T-helper 22 cell (primary cell): ENCODE measurements at regions not wholly inside any gene's neighbourhood (a gene's known extent, or its start where the extent isn't known, plus 50 kb on each side); places are given as distances from the start of the nearest gene placed in this dataset.

Source experiments
- DNase-seq: peaks from one replicate; pipeline ENCODE4 v3.0.0-alpha.2; 2020; ENCODE audit warnings: low read depth

DNA sequence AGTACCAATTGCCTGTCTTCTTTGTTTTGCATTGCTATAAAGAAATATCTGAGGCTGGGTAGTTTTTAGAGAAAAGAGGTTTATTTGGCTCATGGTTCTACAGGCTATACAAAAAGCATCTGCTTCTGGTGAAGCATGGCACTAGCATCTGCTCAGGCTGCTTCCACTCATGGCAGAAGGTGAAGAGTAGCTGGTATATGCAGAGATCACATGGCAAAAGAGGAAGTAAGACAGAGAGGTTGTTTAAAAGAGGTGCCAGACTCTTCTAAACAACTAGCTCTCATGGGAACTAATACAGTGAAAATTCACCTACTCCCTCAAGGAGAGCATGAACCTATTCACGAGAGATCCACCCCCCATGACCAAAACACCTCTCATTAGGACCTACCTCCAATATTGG lies 56.7 kb upstream of the GUCA2B start:
- no peak for DNase-seq

DNA sequence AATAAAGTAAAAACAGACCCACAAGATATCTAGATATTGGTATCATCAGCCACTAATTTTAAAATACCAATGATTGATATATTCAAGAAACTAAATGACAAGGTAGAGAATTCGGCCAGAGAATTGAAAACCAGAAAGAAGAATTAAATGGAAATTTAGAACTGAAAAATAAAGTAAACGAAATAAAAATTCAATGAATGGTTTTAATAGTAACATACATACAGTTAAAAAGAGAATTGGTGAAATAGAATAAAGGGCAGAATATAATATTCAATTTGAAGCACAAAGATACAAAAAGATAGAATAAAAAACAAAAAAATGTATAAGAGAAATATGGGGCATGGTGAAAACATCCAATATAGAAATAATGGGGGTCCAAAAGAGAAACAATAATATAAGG lies 64.0 kb upstream of the GUCA2B start:
- no peak for DNase-seq

DNA sequence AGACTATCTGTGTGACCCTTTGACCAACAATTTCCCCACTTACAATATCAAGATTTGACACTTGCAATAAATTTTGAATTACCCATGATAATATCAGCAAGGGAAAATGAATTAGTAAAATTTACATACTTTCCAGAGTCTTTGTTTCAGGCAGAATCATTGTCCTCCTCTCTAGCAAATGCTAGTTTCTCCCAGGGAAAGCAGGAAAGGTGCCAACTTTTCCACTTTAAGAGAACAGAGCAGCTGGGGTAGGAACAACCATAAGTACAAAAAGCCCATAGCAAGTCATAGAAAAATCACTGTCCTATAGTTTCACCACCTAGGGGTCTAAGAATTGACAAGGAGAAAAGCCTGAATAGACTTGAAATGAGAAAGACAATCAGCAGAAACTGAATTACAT lies 67.1 kb upstream of the GUCA2B start:
- DNase-seq: no peak

DNA sequence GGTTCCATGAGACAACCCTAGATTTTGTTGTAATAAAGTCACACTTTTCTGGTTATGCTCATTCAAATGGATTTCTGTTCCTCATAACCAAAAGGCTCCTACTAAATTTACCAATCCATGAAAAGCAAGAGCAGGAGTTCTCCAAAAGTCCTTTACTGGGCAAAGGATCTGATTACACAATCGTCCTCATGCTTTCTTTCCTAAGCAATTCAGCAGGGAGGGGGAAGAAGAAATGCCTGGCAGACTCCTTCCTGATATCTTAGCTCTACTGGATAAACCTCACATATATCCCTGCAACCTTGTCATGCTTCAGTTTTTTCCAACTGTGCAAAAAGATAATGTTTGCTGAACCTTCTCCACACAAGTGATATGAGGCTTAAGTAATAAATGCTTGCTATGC lies 67.6 kb upstream of the GUCA2B start:
- no peak for DNase-seq

DNA sequence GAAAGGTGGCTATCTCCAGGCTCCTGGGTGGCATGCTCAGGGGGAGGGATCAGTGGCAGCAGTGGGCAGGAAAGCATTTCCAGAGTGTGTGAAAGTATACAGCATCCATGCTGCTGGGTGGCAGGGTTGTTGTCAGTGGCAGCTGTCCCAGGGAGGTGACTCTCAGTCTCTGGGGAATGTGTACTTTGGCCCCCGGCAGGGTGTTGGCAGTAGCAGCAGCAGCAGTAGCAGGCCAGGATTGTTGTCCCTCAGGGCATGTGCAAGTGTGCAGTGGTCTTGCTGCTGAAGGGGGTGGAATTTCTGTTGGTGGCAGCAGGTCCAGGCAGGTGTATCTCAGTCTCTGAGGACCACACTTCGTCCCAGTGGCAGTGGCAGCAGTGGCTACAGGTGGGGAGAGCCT lies 71.7 kb upstream of the GUCA2B start:
- no peak for DNase-seq

DNA sequence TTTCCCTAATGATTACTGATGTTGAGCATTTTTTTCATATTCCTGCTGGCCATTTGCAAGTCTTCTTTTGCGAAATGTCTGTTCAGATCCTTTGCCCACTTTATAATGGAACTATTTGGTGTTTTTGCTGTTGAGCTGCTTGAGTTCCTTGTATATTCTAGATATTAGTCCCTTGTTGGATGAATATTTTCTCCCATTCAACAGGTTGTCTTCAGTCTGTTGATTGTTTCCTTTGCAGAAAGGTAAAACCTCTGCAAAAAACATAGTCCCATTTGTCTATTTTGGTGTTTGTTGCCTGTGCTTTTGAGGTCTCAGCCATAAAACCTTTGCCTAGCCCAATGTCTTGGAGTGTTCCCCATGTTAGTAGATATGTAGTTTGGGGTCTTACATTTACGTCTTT lies 78.0 kb upstream of the GUCA2B start:
- DNase-seq: no peak

DNA sequence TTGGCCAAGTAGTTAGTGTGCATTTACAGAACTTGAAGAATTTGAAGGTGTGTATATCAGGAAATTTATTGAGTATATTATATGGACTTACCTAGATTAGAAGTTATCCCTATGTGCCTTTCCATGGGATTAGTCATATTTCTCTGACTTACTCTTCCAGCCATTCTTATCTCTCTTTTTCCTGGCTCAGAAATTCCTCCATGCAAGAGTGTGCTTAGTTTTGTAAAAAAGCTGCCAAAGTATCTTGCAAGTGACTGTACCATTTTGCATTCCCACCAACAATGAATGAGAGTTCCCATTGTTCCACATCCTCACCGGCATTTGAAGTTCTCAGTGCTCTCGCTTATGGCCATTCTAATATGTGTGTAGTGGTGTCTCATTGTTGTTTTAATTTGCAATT lies 82.2 kb upstream of the GUCA2B start:
- no peak for DNase-seq

DNA sequence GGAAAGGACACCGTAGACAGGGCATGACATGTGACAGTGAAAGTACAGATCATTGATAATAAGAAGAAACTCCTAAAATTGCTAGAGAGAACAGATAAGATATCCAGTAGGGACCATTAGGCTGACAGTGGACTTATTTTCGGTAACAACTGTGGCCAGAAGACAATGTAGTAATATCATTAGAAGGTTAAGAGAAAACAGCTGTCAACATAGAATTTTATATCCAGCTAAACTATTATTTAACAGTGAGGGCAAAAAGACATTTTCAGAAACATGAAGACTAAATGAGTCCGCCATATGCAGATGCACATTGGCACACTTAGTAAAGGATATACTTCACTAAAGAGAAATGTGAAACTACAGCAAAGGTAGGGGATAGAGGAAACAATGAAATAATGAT lies 95.4 kb upstream of the GUCA2B start:
- DNase-seq: no peak

DNA sequence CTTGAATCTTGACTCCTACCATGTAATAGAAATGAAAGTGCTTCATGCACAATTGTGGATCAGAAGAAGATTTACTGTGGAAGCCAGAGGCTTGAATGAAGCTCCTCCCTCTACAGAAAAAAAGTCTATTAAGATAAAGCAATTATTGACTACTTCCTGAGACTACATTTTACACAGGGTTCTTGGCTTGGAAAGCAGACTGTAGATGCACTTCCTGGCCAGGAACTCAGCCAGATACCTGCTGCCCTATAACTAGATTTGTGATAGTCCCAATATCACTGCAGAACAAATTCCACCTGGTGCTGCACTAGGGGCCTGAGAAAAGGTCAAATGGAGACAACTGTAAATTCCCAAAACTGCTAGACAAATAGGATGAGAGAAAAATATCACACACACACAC lies 96.8 kb upstream of the GUCA2B start:
- DNase-seq: no peak

DNA sequence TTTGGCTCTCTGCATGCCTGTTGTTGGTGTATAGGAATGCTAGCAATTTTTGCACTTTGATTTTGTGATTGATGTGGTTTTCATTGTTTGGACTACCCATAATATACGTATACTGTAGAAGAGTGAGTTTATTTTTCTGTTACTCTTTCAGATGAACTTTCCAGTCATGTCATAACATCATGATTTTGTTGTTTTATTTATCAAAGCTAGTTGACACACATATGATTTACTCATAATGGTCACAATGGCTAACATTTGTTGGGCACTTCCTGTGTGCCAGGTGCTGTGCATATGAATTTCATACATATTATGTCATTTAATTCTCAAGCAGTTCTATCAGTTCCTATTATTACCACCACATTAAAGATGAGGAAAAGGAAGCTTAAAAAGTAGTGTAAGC lies 98.1 kb upstream of the GUCA2B start:
- no peak for DNase-seq

DNA sequence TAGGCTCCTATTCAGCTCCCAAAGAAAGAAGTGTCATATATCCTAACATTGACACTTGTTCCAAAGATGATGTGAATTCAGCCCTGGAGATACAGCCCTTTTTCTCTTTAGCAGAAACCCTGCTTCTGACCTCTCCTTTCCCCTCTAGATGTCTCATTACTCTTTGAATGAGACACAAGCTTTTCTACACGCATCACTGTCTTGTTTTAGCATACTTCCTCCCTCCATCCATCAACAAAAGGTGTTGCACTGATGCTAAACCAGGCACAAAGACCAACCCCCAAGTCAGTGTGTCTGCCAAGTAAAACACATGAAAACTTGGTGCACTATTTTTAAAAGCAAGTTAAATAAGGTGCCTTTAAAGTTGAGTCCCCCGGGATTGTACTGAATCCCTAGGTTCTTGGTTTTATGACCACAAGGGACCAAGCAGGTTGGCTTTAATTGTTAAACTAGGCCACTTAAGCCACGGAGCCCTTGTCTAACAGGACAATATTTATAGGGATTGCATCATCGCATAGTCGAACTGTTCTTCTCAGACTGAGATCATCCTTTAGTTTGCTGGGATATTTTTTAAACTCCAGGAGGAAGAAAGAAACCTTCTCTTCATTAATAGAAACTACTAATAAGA lies 101.0 kb upstream of the GUCA2B start:
- no peak for DNase-seq

DNA sequence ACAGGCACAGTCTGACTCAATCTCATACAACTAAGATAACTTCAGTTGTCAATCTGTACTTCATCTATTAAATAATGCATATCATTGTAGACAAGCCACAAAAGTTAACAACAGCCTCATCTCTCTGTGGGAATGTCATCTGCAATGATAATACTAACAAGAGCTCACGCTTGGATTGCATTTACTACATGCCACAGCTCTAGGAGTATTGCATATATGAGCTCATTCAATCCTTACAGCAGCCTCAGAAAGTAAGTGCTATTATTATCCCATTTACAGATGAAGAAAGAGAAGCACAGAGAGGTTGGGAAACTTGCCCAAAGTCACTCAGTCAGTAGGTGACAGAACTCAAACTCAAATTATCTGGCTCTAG lies 105.7 kb upstream of the GUCA2B start:
- DNase-seq: no peak

DNA sequence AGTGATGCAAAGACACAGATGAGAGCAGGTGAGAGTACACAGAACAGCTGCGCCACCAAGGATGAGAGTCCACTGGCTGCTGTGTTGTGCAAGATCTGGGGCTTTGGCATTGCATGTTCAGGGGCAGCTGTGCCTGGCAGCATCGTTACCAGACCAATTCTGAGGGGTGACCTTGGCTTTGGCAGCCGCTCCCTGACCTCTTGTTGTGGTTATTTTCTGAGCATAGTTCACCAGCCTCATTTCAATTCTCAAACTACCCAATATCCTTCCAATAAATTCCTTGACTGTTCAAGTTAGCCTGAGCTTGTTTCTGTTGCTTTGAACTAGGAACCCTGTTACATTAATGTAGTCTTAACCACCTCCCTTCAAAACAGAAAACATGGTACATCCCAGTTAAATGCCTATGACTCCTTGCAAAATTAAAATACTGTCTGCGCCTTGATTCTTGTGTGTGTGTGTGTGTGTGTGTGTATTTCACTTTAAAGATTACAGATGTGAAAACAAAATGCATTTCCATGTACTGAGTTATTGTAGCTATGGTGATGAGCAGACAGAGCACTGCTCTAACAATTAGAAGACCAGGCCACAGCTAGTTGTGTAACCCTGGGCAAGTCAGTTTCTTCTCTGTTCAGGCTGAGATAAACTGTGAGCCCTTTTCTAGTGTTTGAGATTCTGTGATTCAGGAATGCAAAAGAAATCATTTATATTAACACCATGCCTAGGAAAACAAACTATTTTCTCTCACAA lies 106.3 kb upstream of the GUCA2B start:
- no peak for DNase-seq

DNA sequence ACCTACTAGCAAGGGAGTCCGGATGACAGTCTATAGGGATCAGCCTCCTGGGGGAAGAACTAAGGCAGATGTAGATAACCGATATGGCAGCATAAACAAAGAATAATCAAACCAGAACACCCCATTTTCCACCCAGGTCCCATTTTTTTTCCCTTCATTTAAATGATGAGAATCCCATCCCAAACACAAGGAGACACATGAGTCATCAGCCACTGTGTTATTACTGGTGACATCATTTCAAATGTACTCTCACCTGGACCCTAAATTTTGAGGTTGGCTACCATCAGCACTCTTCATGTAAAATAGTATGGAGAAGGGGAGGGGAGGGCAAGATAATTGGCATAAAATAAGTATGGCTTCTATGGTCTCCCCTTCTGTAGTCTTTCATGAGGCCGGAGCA lies 108.9 kb upstream of the GUCA2B start:
- no peak for DNase-seq

DNA sequence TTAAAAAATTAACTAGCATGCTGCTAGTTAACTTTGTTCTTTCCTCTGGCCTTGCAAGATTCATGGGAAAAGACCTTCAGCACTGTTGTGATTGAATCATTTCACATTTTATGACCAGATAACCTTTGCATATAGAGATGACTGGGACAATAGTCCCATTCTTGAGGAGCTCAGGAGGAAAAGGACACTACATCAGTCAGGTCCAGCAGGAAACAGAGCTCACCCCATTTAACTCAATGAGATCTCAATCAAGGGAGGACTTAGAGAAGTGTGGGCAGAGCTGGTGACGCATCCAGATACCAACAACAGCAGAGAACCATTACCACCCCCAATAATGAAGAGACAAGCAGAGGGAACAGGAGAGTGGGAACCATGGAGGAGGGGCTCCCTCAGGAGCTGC lies 109.4 kb upstream of the GUCA2B start:
- no peak for DNase-seq

DNA sequence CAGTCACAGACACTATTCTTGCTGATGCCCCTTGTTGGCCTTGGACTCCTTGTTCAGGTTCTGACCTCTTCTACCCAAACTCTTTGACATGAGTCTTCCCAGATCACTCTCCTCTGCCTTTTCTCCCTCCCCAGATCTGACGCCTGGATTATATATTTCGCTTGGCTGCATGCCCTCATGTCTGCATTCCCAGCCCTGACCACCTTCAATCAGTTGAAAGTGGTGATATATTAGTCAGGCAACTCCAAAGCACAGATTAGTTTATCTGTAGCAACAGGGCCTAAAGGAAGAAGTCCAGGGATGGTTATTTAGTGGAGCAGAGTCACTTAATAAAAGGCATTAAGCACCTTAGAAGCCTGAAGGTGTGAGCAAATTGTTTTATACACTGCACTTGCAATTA lies 110.0 kb upstream of the GUCA2B start:
- DNase-seq: no peak

DNA sequence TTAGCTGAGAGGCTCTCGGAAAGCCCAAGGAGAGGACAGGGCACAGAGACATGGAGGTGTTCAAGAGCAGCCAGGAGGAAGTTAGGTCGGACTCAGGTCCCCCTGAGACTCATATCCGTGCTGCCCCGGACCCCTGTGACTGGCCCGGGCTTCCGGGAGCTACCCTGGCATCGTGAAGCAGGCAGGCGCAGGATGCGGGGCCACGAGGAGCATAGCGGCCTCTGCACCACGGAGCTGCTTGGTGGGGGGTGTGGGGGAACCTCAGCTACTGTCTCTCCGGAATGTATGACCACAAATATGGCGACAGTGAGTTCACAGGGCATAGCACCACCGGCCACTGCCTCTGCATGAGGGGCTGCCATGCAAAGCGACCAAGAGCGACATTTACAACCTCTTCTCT lies 112.2 kb upstream of the GUCA2B start:
- DNase-seq: no peak

DNA sequence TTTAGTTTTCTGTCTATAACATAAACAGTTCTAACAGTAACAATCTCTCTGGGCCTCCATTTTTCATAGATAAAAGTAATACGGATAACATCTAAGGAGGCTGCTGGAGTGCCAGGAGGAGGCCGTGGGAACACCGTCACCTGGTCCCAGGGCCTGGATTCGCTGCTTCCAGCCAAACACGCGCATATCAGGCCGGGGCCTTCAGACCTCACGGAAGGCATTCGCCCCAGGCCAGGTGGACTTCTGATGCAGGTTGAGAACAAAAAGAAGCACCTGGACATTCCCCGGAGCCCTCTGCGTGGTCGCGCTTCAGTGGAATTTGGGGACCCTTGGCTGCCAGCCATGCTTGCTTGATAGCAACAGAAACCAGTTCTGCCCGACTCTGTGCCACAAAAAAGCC lies 113.1 kb upstream of the GUCA2B start:
- DNase-seq: no peak

DNA sequence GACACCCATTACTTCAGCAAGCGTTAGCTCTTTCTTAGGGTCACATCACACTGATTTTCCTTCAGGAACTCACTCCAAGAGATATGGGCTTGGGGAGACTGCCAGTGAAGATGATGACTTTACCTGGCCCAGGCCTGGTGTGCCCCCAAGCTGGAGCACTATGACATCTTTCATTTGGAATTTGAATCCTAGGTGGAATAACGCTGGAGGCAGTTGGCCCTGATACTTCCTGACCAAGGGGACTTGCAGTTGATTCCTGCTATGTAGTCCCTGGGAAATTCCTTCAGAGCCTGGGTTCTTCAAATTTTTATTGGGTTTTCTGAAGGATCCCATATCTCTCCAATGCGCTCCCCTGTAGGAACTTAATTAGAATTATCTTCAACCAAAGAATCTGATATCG lies 114.9 kb upstream of the GUCA2B start:
- DNase-seq: no peak

DNA sequence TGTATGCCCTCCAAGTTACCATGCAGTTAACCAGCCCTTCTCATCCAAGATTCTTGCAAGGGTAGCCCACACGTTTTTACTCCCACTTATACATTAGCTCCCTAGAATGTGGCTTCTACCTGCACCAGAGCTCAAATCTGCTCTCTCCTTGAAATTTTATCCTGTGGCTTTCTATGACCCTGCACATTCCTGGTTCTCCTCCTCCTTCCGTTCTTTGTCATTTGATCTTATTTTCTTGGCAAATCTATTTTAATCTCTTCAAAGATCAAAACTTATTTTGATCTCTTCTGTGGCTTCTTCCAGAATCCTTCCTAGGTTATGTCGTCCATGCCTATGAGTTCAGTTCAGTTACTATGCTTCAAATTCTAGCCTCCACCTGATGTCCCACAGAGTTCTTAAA lies 115.6 kb upstream of the GUCA2B start:
- no peak for DNase-seq

DNA sequence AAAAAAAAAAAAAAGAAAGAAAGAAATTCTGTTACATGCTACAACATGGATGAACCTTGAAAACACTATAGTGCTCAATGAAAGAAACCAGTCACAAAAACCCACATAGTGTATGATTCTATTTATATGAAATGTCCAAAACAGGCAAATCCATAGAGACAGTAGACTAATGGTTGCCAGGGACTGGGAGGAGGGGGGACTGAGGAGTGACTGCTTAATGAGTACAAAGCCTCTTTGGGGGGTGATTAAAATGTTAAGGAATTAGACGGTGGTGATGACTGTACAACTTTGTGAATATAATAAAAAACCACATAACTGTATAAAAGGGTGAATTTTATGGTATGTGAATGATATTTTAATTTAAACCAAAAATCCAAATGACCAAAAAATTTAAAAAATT lies 116.0 kb upstream of the GUCA2B start:
- DNase-seq: no peak

DNA sequence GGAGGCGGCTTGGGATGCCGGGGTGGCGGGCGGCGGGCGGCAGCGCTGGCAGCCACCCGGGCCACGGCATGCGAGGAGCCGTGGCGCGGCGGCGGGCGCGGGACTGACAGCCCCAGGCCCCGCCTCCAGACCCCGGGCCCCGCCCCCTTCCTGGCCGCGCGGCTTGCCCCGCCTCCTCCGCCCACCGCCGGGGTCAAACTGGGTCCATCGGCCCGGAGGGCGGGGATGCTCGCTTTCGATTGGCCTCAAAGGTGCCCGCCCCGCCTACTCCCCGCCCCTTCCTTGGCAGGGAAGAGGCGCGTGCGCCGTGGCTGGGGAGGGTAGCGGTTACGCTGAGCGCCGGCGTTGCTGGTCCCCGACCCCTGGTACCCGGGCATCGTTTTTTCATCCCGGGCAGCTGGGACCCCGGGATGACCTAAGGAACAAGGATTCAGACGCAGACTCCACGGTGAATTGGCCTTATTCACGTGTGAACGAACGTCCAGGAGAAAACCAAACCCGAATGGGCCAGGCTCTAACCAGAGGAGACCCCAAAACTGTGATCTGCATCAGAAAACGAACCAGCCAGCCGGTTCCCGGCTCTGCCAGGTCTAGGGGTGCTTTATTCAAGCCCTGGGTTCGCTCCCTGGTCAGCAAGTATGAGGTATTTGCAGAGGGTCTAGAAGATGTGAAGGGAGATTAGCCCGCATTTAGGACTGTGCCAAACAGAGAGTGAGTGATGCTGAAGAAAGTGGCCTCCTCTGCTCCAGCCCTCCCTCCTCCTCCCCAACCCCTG lies 117.2 kb upstream of the GUCA2B start:
- peak; percentile 91 for DNase-seq

DNA sequence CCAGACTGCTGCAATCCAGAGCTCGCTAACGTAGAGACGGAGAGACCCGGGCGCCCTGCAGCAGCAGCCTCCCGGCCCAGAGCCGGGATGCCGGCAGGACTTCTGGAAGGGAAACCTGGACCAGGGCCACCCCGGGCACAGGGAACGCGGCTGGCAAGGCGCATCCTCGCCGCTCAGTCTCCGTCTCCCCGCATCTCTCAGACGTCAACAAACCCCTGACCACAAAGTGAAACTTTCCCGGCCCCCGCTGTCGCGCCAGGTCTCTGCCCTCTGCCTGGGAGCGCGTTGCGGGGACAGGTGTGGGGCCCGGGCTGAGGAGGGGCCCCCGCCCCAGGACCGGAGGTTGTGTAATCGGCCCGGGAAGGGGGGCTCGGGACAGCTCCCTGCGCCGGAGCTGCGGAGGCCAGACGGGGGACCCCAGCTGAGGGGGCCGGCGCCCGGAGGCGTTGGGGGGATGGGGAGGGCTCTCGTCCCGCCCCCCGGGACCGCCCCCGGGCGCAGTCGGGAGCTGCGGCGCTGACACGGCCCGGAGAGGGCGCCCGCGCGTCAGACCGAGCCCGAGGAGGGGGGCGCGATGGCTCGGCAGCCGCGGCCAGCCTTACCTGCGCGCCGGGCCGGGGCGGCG lies 116.6 kb upstream of the HIVEP3 start:
- DNase-seq: peak; percentile 46
